Progenitor cell of endocrine pancreas (in vitro differentiated cells): ENCODE measurements at regions not wholly inside any gene's neighbourhood (a gene's known extent, or its start where the extent isn't known, plus 50 kb on each side); places are given as distances from the start of the nearest gene placed in this dataset.

Experiments
- DNase-seq: peaks from one replicate; pipeline ENCODE4 v3.0.0; 2021; ENCODE audit warnings: low spot score; ENCODE audit not compliant: unreplicated experiment
- H3K27ac Mint-ChIP-seq: 2 replicates; pipeline ENCODE4 v1.8.0; 2021; ENCODE audit warnings: mild to moderate bottlenecking, moderate library complexity, mixed read lengths
- H3K27me3 Mint-ChIP-seq: 2 replicates; pipeline ENCODE4 v1.8.0; 2021; ENCODE audit warnings: mixed read lengths
- H3K36me3 Mint-ChIP-seq: 2 replicates; pipeline ENCODE4 v1.8.0; 2022; ENCODE audit warnings: mixed read lengths; ENCODE audit not compliant: insufficient read depth
- H3K4me1 Mint-ChIP-seq: 2 replicates; pipeline ENCODE4 v1.8.0; 2021; ENCODE audit warnings: low read depth, mixed read lengths
- H3K4me3 Mint-ChIP-seq: 2 replicates; pipeline ENCODE4 v1.8.0; 2021; ENCODE audit warnings: low read depth, mild to moderate bottlenecking, moderate library complexity, mixed read lengths
- H3K9me3 Mint-ChIP-seq: 2 replicates; pipeline ENCODE4 v1.8.0; 2021; ENCODE audit warnings: low read depth, mixed read lengths
- CTCF ChIP-seq: fragments of 200-600 bp; sonication (generic); IDR thresholded peaks from one replicate; pipeline ENCODE4 v1.5.0; 2021; ENCODE audit warnings: antibody characterized with exemption, mild to moderate bottlenecking; ENCODE audit not compliant: unreplicated experiment

DNA sequence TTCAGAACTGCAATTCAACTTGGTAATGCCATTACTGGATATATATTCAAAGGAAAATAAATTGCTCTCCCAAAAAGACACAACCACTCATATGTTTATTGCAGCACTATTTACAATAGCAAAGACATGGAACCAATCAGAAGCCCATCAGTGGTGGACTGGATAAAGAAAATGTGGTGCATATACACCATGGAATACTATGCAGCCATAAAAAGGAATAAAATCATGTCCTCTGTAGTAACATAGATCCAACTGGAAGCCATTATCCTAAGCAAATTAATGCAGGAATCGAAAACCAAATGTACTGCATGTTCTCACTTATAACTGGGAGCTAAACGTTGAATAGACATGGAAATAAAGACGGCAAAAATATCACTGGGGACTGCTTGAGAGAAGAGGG is 117.0 kb downstream of the MAP3K21 start:
- DNase-seq: no peak
- Mint-ChIP-seq H3K27me3 (no peaks in the 10 kb centered on the region), H3K4me3 (no peak overlapping the region), H3K9me3 (peaks cover 7% of the 10 kb centered on the region), H3K4me1 (no peaks in the 10 kb centered on the region), H3K36me3 (no peaks in the 10 kb centered on the region), H3K27ac (no peak overlapping the region)
- no peak for TF ChIP-seq CTCF

GRCh38 chr1:233445737-233446136 is 118.2 kb downstream of the MAP3K21 start:
- Mint-ChIP-seq H3K4me3 (no peak overlapping the region), H3K4me1 (no peaks in the 10 kb centered on the region), H3K27me3 (no peaks in the 10 kb centered on the region), H3K9me3 (peaks cover 11% of the 10 kb centered on the region), H3K27ac (no peak overlapping the region), H3K36me3 (no peaks in the 10 kb centered on the region)
- no peak for DNase-seq
- TF ChIP-seq CTCF: no peak

DNA sequence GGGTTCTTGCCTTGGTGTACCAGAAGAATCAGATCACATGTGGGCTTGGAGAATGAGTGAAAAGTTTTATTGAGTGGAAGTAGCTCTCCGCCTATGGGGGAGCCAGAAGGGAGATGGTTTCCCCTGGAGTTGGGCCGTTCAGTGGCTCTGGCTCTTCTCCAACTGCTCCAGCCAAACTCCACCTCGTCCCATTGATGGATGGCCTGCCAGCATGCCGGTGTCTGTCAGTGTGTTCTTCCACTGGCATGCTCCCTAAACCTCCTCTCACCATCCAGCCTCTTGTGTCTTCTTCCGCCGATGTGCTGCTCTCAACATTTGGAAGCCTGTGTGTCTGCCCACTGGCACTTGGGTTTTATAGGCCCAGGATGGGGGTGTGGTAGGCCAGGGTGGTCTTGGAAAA is 119.4 kb downstream of the MAP3K21 start:
- Mint-ChIP-seq H3K4me3 (no peak overlapping the region), H3K9me3 (peaks cover 15% of the 10 kb centered on the region), H3K27ac (no peak overlapping the region), H3K27me3 (no peaks in the 10 kb centered on the region), H3K36me3 (no peaks in the 10 kb centered on the region), H3K4me1 (no peaks in the 10 kb centered on the region)
- DNase-seq: no peak
- no peak for TF ChIP-seq CTCF

GRCh38 chr1:233448109-233448689 is 120.7 kb downstream of the MAP3K21 start:
- peaks cover 5% of the 10 kb centered on the region for H3K4me1 Mint-ChIP-seq
- H3K27ac Mint-ChIP-seq: no peak overlapping the region
- H3K4me3 Mint-ChIP-seq: no peak overlapping the region
- peaks cover 15% of the 10 kb centered on the region for H3K9me3 Mint-ChIP-seq
- H3K27me3 Mint-ChIP-seq: no peaks in the 10 kb centered on the region
- DNase-seq: no peak
- no peak for TF ChIP-seq CTCF
- no peaks in the 10 kb centered on the region for H3K36me3 Mint-ChIP-seq

- no peak for TF ChIP-seq CTCF
- no peak for DNase-seq
- Mint-ChIP-seq H3K4me1 (peaks cover 12% of the 10 kb centered on the region), H3K9me3 (peaks cover 7% of the 10 kb centered on the region), H3K27me3 (peaks cover 4% of the 10 kb centered on the region), H3K27ac (no peak overlapping the region), H3K4me3 (no peak overlapping the region), H3K36me3 (no peaks in the 10 kb centered on the region)
Measured at GRCh38 chr1:233452724-233453123, 125.2 kb downstream of the MAP3K21 start.
